ENCODE measurements at regions not wholly inside any gene's neighbourhood (a gene's known extent, or its start where the extent isn't known, plus 50 kb on each side); places are given as distances from the start of the nearest gene placed in this dataset.

- TF ChIP-seq CTCF (IDR thresholded peaks at IDR 0.05) (no peak), POLR2AphosphoS5 (IDR thresholded peaks at IDR 0.05) (no peak), POLR2A (IDR thresholded peaks at IDR 0.05) (no peak)
Observed at GRCh38 chr6:163831736-163832135, 417.2 kb downstream of the QKI start.
